CD1c-positive myeloid dendritic cell (primary cell): ENCODE measurements at regions not wholly inside any gene's neighbourhood (a gene's known extent, or its start where the extent isn't known, plus 50 kb on each side); places are given as distances from the start of the nearest gene placed in this dataset.

Source experiments
- DNase-seq: peaks from one replicate; pipeline ENCODE4 v3.0.0-alpha.2; 2016; ENCODE audit errors: extremely low spot score

DNA sequence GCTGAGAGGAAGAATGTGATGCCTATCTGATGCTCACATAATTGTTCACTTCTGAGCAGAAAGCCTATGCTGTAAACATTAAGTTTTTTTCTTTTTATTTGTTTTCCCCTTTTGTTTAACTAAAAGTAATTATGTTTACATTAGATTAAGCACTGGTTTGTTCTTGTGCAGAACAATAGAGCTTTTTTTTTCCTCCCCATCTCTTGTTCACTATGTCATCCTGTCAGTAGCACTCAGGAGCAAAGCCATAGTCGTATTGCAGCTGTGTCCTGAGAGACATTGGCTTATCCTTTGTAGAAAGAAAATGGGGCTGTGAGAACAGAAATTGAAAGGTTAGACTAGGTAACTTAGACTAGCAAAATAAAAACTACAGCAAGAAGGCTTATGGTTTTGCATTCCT is 301.8 kb upstream of the RAG2 start:
- no peak for DNase-seq

DNA sequence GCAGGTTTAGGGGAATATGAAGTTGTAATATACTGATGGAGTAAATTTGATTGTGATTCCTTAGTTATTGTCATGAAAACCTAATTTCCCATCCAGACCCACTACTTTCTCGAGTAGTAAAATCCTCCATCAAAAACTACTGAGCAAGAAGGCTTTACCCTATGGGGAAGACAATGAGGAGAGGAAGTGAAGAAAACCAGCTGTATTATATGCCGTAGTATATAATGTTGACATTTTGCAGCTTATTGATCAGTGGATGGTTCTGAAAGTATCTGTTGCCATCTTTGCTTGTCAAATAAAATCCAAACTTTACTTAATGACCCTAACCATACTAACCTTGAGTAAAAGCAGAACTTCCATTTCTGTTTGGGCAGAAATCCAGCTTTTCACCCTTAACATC is 292.8 kb upstream of the RAG2 start:
- no peak for DNase-seq

DNA sequence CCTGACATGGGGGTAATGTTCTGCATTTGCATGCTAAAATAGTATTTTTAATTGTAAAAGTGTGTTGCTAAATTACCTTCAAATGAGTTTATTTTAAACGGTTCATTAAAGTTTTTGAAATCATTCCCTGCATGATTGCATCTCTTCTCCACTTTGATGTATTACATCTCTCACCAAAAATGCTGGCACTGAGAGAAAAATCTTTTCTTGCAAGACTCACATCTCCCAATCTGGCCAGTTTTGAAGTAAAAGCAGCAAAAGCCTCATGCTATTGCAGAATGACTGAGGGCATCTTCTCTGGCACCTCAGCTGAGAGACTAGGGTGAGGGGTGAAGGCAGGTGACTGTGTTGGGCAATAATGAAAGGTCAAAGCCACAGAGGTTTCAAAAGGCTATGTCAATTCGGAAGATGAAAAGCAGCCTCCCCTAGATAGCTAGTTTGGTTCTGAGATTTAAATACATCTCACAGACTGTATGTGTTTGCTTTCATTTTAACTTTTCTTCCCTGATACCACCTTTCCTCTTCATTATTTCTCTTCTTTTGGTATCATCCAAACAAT is 292.2 kb upstream of the RAG2 start:
- no peak for DNase-seq

DNA sequence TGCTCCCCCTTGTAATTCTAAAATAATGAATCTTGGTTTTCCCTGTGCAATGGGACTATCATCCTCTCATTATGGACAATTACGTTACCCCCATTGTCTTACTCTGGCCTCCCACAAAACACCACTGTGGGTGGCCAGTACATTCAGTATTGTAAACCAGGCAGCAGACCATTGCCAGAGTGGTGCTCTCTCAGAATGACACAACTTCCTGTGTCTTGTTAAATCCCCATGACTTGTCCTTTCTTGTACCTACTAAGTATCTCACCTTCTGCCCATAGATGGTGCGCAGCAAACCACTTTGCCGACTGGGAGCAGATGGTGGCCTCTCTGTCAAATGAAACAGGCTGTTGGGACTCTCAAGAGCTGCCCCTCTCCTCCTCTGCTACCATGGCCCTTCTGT is 287.1 kb upstream of the RAG2 start:
- DNase-seq = no peak

DNA sequence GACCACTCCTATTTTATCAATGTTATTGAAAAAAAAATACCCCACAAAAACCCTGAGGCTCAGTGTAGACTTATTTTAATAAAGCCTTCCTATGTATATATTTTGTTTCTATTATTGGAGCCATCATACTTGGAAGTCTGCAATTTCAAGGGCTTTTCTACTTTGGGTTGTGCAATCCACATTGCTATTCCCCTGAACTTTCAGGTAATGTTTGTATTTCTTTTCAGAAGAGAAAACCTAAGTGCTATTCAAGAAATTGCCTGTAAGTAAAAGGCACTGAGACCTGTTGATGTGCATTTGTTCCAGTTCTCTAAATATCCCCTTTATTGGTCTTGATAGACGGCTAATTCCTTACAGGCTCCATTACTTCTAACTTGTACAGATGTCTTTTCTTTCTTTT is 280.7 kb upstream of the RAG2 start:
- DNase-seq = no peak

DNA sequence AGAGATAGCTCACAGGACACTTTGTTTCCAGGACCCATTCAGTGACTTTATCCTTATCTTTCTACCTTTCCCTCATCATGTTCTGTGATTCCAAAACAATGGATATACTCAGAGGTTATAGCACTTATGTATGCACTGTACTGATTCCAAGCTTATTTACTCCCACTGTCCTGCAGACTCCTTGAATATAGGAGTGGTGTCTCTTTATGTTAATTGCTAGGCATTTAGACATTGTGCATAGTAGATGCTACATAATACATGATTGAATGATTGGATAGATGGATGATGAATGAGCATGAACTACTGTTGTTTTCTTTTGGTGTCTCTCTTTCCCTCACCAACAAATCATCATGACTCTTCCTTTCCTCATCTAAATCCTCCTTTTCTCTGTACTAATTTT is 279.1 kb upstream of the RAG2 start:
- no peak for DNase-seq

GRCh38 chr11:36876266-36876665 is 278.2 kb upstream of the RAG2 start:
- no peak for DNase-seq

DNA sequence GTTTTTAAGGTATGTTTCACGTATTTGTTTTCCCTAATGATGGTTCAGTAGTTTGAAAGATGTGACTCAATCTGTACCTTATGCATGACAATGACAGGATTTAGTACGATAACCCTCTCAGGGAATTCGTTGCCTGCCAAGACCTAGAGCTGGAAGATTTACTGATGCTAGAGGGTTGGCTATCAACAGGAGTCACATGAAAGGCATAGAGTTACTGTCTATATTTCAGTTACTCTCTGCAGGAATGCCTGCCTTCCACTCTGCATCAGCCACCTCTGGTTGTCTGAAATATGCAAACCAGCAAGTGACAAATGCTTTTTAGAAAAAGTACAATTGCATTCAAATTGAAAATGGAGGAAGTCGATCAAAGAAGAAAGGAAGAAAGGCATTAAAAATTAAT is 276.3 kb upstream of the RAG2 start:
- DNase-seq = no peak

DNA sequence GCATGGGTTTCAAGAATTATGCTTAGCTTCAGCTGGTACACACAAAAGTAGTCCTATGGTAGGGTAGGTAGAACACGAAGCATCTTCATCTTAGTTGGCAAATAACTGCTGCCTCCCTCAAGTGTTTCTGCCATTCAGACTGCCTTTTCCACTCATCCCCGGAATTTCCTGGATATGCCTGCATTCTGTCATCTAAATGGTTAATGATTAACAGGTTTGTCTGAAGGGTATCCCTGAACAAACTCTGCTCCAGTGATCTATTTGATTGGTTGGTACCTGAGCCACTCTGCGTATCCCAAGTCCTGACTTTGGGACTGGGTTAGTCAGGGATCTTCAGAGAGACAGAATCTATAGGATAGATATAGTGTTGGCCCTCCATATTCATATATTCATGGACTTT is 272.3 kb upstream of the RAG2 start:
- no peak for DNase-seq

GRCh38 chr11:36868380-36868779 is 270.3 kb upstream of the RAG2 start:
- no peak for DNase-seq

- DNase-seq = no peak
Measured at GRCh38 chr11:36865846-36866245, 267.8 kb upstream of the RAG2 start.

DNA sequence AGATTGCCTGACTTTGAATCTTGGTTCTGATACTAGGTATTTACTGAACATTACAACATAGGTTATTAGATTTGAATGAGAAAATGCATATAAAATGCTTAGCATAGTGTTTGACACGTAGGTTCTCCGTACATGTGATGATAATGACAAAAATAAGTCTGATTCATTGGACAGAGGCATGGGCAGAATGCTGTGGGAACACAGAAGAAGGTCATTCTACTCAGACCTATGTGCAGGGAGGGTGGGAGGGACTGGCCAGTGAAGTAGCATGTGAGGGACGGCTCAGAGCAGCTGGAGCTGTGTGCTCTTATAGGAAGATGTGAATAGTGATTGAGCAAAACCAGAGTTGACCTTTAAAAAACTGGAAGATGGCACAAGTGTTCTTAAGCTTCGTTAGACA is 256.8 kb upstream of the RAG2 start:
- no peak for DNase-seq

DNA sequence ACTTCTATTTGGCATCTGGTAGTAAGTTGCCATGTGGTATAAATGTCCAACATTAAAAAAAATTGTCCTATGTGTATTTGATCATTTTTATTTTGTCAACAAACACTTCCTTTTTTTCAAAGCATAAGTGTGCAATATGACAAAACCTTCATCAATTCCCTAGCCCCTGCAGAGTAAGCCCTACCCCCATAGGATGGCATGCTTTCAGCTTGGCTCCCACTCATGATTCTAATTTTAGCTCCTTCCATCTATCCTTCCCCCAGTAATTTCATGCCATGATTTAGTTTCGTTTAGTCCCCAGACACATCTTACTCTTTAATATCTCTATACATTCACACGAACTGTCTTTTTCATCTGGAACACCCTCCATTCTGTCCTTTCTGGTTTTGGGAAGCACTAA is 250.6 kb upstream of the RAG2 start:
- DNase-seq = no peak

DNA sequence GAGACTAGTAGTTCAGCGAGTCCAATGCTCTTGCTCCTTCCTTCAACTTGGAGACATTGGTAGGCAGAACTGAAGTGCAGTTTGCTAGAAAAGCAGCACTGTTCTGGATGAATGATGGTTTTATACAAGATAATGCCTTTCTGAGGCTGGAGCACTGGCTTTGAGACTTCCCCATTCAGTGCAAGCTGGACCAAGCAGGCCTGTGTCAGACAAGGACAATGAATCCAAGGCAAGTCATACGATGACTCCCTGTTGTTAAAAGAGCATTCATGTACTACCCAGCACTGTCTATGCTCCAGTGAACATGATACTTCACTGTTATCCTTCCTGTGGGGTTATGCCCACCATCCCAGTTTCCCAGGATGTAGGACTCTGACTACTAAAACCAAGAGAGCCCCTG is 242.3 kb upstream of the RAG2 start:
- no peak for DNase-seq

DNA sequence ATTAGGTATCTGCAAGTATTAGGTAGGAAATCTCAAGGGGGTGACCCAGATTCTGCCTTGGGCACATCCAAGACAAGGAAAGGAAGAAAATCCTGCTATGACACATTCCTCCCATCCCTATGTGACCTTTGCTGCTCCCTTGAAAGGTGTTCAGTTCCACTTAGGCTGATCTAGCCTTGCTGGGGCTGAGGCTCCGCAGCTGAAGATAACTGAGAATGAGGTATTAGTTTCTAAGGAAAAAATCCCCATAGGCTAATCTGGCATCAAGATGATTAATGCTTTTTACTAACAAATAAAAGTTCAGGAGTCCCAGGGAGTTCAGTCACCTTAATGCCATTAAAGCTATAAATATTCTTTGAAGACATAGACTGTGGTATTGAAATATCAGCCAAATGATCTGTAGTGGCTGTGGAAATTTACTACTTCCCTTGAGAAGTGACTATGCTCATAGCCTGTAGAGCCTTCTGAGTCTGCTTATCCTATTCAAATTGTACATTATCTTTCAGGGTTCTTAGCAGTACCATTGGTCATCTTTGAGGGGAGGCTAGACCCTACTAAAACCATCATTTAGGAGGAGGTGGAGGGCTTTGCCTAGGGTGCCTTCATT is 239.9 kb upstream of the RAG2 start:
- DNase-seq = no peak

GRCh38 chr11:36825251-36825650 is 227.2 kb upstream of the RAG2 start:
- DNase-seq = no peak

DNA sequence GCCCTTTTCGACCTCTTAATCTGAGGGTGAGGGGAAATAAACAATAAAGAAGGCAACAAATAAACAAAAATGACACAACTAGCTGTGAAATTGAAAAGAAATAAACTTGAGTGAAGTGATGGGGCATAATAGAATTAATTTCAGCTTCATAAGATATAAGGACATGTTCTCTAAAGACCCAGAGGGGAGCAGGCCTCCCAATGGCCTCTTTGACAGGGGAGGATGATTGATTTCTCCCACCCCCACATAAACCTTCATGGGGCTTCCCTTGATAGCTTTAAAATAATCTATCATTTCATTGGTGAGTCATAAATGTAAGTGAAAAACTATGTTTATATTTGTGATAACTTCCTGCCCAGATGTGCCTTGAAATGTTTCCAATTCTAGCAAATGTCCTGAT is 226.3 kb upstream of the RAG2 start:
- DNase-seq = no peak

GRCh38 chr11:36822829-36823228 is 224.8 kb upstream of the RAG2 start:
- DNase-seq = no peak

- no peak for DNase-seq
Measured at GRCh38 chr11:36818410-36818809, 220.4 kb upstream of the RAG2 start.

DNA sequence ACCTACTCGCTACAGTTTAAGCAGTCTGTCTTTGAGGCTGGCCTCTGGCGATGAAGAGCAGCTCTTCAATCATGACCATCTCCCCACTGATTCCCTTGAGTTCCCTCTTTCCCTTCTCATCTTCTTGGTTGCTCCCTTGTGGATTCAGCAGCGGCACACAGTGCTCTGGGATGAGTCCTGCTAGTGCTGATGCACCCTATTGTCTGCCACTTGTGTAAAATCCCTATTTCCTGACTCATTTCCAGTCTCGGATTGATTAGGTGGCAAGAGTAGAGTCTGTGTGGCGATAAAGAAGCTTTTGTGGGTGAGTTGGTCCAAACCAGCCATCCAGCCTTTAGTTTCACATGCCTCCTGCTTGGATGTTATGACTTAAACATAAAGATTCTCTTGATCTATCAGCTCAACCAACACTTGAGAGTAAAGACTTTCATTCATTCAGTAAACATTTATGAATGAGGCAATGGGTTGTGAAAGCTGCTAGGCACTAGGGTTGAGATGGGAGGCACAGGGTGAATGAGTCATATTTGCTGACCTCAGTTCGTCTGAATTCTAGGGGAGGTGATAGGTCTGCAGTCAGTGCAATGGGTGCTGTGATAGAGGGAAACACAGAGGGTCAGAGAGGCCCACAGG is 219.4 kb upstream of the RAG2 start:
- no peak for DNase-seq

GRCh38 chr11:36809303-36809702 is 211.3 kb upstream of the RAG2 start:
- DNase-seq = no peak

DNA sequence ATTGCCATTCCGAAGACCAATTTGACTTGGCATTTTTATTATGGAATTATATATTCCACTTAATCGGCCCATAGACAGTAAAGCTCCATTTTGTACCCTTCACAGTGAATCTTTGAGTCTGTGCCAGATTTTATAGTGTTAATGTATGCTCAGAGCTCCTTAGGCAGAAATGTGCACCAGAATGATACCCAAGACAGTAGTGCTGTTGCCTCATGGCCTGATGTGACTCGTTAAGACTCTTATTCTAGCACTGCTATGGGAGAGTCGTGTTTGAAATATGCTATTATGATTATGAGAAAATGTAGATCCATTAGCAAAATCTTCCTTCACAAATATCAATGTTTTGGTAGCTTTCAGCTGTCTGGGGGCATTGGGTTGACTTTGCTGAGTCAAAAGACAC is 209.8 kb upstream of the RAG2 start:
- no peak for DNase-seq

DNA sequence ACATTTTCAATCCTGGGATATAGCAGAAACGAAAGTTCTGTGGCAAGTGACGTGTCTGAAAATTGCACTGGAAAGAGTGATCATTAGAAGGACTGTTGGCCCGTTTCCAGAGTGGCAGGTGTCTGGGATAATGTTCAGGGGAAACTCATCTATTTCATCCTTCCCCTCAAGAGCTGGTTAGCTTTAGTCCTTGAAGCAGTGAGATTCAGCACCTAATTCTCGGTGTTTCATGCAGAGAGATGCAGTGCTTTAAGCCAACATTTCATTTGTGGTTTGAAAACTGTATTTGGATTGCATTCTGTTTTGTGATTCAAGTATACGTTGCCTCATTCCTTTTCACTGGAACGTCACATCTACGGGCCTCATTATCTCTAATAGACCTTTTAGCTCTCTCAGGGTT is 205.0 kb upstream of the RAG2 start:
- DNase-seq = no peak
